Neural progenitor cell (in vitro differentiated cells): ENCODE measurements at regions not wholly inside any gene's neighbourhood (a gene's known extent, or its start where the extent isn't known, plus 50 kb on each side); places are given as distances from the start of the nearest gene placed in this dataset.

ENCODE experiments used
- CTCF ChIP-seq: fragments of 200-600 bp; sonication (generic); IDR thresholded peaks from 2 replicates; pipeline ENCODE4 v1.5.1; 2017; ENCODE audit warnings: antibody characterized with exemption, mild to moderate bottlenecking
- EZH2 ChIP-seq: fragments of 200-600 bp; sonication (generic); IDR thresholded peaks from 2 replicates; pipeline ENCODE4 v1.6.1; 2017; ENCODE audit warnings: antibody characterized with exemption, mild to moderate bottlenecking, moderate library complexity

GRCh38 chr16:64513871-64514270, 608.0 kb downstream of the CDH11 start:
- TF ChIP-seq CTCF: no peak
- TF ChIP-seq EZH2: no peak
